GM23338 (cell line): ENCODE measurements at regions not wholly inside any gene's neighbourhood (a gene's known extent, or its start where the extent isn't known, plus 50 kb on each side); places are given as distances from the start of the nearest gene placed in this dataset.

Experiments used
- ATAC-seq: fragments of 200-7000 bp; cut with Tn5 transposase; 3 replicates; pipeline ENCODE4 v1.9.1; 2020
- DNase-seq: peaks from one replicate; pipeline ENCODE4 v3.0.0-alpha.2; 2015; ENCODE audit warnings: low spot score
- H2AFZ ChIP-seq: fragments of 200-600 bp; sonication (generic); 2 replicates; pipeline ENCODE4 v1.8.0; 2016; ENCODE audit warnings: antibody characterized with exemption, mild to moderate bottlenecking, moderate library complexity
- H3F3A ChIP-seq: fragments of 200-600 bp; sonication (generic); replicated peaks from 2 replicates; pipeline ENCODE4 v1.8.0; 2017; ENCODE audit warnings: antibody characterized with exemption, mixed run types, low read depth
- H3K27ac ChIP-seq: fragments of 200-600 bp; sonication (generic); 2 replicates; pipeline ENCODE4 v1.6.1; 2016; ENCODE audit warnings: low read depth
- H3K27me3 ChIP-seq: fragments of 200-600 bp; sonication (generic); 2 replicates; pipeline ENCODE4 v1.8.0; 2016; ENCODE audit warnings: mild to moderate bottlenecking, mixed run types, moderate library complexity; ENCODE audit not compliant: insufficient read depth
- H3K36me3 ChIP-seq: fragments of 200-600 bp; sonication (generic); 2 replicates; pipeline ENCODE4 v1.8.0; 2016; ENCODE audit warnings: mild to moderate bottlenecking; ENCODE audit not compliant: insufficient read depth
- H3K4me1 ChIP-seq: fragments of 200-600 bp; sonication (generic); 2 replicates; pipeline ENCODE4 v1.8.0; 2016; ENCODE audit warnings: mild to moderate bottlenecking, moderate library complexity; ENCODE audit not compliant: insufficient read depth
- H3K4me2 ChIP-seq: fragments of 200-600 bp; sonication (generic); 2 replicates; pipeline ENCODE4 v1.7.1; 2017; ENCODE audit warnings: mixed run types
- H3K4me3 ChIP-seq: fragments of 200-600 bp; sonication (generic); 2 replicates; pipeline ENCODE4 v1.6.1; 2016; ENCODE audit warnings: mixed run types
- H3K79me2 ChIP-seq: fragments of 200-600 bp; sonication (generic); replicated peaks from 2 replicates; pipeline ENCODE4 v1.8.0; 2017; ENCODE audit warnings: mild to moderate bottlenecking; ENCODE audit not compliant: insufficient read depth
- H3K9me2 ChIP-seq: fragments of 200-600 bp; sonication (generic); 2 replicates; pipeline ENCODE4 v1.8.0; 2017; ENCODE audit not compliant: insufficient read depth
- H4K20me1 ChIP-seq: fragments of 200-600 bp; sonication (generic); replicated peaks from 2 replicates; pipeline ENCODE4 v1.8.0; 2017; ENCODE audit warnings: mild to moderate bottlenecking; ENCODE audit not compliant: insufficient read depth
- H3K27ac Mint-ChIP-seq: 2 replicates; pipeline ENCODE4 v1.8.0; 2020; ENCODE audit warnings: inconsistent platforms, mild to moderate bottlenecking, moderate library complexity, mixed read lengths
- H3K27me3 Mint-ChIP-seq: 3 replicates; pipeline ENCODE4 v1.8.0; 2022; ENCODE audit warnings: low read depth, mild to moderate bottlenecking, moderate library complexity, mixed read lengths, inconsistent platforms; ENCODE audit not compliant: insufficient read depth, poor library complexity
- H3K36me3 Mint-ChIP-seq: 3 replicates; pipeline ENCODE4 v1.8.0; 2021; ENCODE audit warnings: low read depth, mild to moderate bottlenecking, inconsistent platforms, moderate library complexity, mixed read lengths
- H3K4me1 Mint-ChIP-seq: 3 replicates; pipeline ENCODE4 v1.8.0; 2020; ENCODE audit warnings: mild to moderate bottlenecking, inconsistent platforms, mixed read lengths
- H3K4me3 Mint-ChIP-seq: 3 replicates; pipeline ENCODE4 v1.8.0; 2021; ENCODE audit warnings: moderate library complexity, mild to moderate bottlenecking, inconsistent platforms, mixed read lengths
- H3K9me3 Mint-ChIP-seq: 3 replicates; pipeline ENCODE4 v1.8.0; 2020; ENCODE audit warnings: moderate library complexity, mild to moderate bottlenecking, inconsistent platforms, mixed read lengths
- CREB1 ChIP-seq: fragments of 250-450 bp; sonication (Bioruptor Pico); IDR thresholded peaks from 2 replicates; pipeline ENCODE4 v1.5.0; 2020; ENCODE audit warnings: low read depth, mild to moderate bottlenecking, moderate library complexity
- ETS1 ChIP-seq: IDR thresholded peaks from 2 replicates; pipeline ENCODE4 v1.6.1; 2016; ENCODE audit warnings: antibody characterized with exemption
- EZH2 ChIP-seq: fragments of 200-600 bp; sonication (generic); IDR thresholded peaks from one replicate; pipeline ENCODE4 v1.8.0; 2017; ENCODE audit warnings: antibody characterized with exemption, mild to moderate bottlenecking, low read depth; ENCODE audit not compliant: unreplicated experiment
- EZH2phosphoT487 ChIP-seq: fragments of 200-600 bp; sonication (generic); IDR thresholded peaks from one replicate; pipeline ENCODE4 v1.8.1; 2018; ENCODE audit warnings: antibody characterized with exemption; ENCODE audit not compliant: unreplicated experiment
- JUNB ChIP-seq: IDR thresholded peaks from one replicate; pipeline ENCODE4 v1.6.1; 2016; ENCODE audit warnings: antibody characterized with exemption; ENCODE audit not compliant: unreplicated experiment
- NANOG ChIP-seq: IDR thresholded peaks from 2 replicates; pipeline ENCODE4 v1.6.1; 2016; ENCODE audit warnings: antibody characterized with exemption, borderline replicate concordance
- POLR2AphosphoS5 ChIP-seq: IDR thresholded peaks from 2 replicates; pipeline ENCODE4 v1.6.1; 2016; ENCODE audit warnings: antibody characterized with exemption, low read depth
- STAT1 ChIP-seq: IDR thresholded peaks from one replicate; pipeline ENCODE4 v1.6.1; 2016; ENCODE audit warnings: antibody characterized with exemption; ENCODE audit not compliant: unreplicated experiment
- ZNF114 ChIP-seq: fragments of 250-450 bp; sonication (Bioruptor Pico); IDR thresholded peaks from 2 replicates; pipeline ENCODE4 v1.5.0; 2020; ENCODE audit warnings: mild to moderate bottlenecking, moderate library complexity
- ZNF331 ChIP-seq: fragments of 250-450 bp; sonication (Bioruptor Pico); IDR thresholded peaks from 2 replicates; pipeline ENCODE4 v1.5.0; 2020; ENCODE audit warnings: low read depth, mild to moderate bottlenecking, moderate library complexity
- TF ChIP-seq, protein P1 (sequence below), 2 experiments: fragments of 200-600 bp in 1 of 2; sonication (generic) in 1 of 2; conservative IDR thresholded peaks; 2 replicates each; pipeline versions ENCODE4 v1.5.1 to v1.6.1; 2016 to 2017; ENCODE audit warnings: antibody characterized with exemption in 2 of 2, low read depth in 2 of 2, mild to moderate bottlenecking in 2 of 2, moderate library complexity in 1 of 2
- TF ChIP-seq, protein P2 (sequence below): fragments of 250-450 bp; sonication (Bioruptor Pico); IDR thresholded peaks from 2 replicates; pipeline ENCODE4 v1.5.0; 2020; ENCODE audit warnings: mild to moderate bottlenecking, moderate library complexity
- TF ChIP-seq, protein P3 (sequence below): IDR thresholded peaks from one replicate; pipeline ENCODE4 v1.6.1; 2018; ENCODE audit warnings: antibody characterized with exemption; ENCODE audit not compliant: unreplicated experiment

DNA sequence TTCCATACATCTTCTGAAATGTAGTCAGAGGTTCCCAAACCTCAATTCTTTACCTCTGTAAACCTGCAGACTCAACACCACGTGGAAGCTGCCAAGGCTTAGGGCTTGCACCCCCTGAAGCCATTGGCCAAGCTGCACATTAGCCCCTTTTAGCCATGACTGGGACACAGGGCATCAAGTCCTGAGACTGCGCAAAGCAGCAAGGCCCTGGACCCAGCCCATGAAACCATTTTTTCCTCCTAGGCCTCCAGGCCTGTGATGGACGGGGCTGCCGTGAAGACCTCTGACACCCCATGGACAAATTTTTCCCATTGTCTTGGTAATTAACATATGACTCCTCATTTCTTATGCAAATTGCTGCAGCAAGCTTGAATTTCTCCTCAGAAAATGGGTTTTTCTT lies 727.8 kb downstream of the C6orf118 start:
- H3K4me1 Mint-ChIP-seq, result no peaks in the 10 kb centered on the region
- no peak overlapping the region for H3K4me3 Mint-ChIP-seq
- peaks cover 18% of the 10 kb centered on the region; the same call in 1 of the 2 replicates for H3K9me2 ChIP-seq

More for the DNA sequence above, 727.8 kb downstream of the C6orf118 start:
- no peak overlapping the region for H2AFZ ChIP-seq
- H3K4me1 ChIP-seq, result no peaks in the 10 kb centered on the region
- DNase-seq (no peak), ATAC-seq (no peak)
- H3F3A ChIP-seq, result no peaks in the 10 kb centered on the region
- H3K4me2 ChIP-seq, result no peak overlapping the region
- Mint-ChIP-seq H3K27ac (no peak overlapping the region), H3K9me3 (peaks cover 23% of the 10 kb centered on the region; the same call in 2 of the 3 replicates), H3K36me3 (peaks cover 26% of the 10 kb centered on the region; the same call in 2 of the 3 replicates), H3K27me3 (peaks cover 3% of the 10 kb centered on the region)
- no peaks in the 10 kb centered on the region for H3K36me3 ChIP-seq
- H3K4me3 ChIP-seq, result no peak overlapping the region
- no peaks in the 10 kb centered on the region for H3K27me3 ChIP-seq
- H4K20me1 ChIP-seq, result no peaks in the 10 kb centered on the region
- TF ChIP-seq CREB1 (no peak), ZNF114 (CRISPR knock-in tag) (no peak), POLR2AphosphoS5 (no peak), ETS1 (no peak), JUNB (no peak), EZH2 (no peak), EZH2phosphoT487 (no peak), STAT1 (no peak), NANOG (no peak), ZNF331 (CRISPR knock-in tag) (no peak)
- TF ChIP-seq, protein P1, sequence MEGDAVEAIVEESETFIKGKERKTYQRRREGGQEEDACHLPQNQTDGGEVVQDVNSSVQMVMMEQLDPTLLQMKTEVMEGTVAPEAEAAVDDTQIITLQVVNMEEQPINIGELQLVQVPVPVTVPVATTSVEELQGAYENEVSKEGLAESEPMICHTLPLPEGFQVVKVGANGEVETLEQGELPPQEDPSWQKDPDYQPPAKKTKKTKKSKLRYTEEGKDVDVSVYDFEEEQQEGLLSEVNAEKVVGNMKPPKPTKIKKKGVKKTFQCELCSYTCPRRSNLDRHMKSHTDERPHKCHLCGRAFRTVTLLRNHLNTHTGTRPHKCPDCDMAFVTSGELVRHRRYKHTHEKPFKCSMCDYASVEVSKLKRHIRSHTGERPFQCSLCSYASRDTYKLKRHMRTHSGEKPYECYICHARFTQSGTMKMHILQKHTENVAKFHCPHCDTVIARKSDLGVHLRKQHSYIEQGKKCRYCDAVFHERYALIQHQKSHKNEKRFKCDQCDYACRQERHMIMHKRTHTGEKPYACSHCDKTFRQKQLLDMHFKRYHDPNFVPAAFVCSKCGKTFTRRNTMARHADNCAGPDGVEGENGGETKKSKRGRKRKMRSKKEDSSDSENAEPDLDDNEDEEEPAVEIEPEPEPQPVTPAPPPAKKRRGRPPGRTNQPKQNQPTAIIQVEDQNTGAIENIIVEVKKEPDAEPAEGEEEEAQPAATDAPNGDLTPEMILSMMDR (conservative IDR thresholded peaks at IDR 0.05; ENCODE audit: low read depth in 2 of 2), result no peak
- TF ChIP-seq, protein P2, sequence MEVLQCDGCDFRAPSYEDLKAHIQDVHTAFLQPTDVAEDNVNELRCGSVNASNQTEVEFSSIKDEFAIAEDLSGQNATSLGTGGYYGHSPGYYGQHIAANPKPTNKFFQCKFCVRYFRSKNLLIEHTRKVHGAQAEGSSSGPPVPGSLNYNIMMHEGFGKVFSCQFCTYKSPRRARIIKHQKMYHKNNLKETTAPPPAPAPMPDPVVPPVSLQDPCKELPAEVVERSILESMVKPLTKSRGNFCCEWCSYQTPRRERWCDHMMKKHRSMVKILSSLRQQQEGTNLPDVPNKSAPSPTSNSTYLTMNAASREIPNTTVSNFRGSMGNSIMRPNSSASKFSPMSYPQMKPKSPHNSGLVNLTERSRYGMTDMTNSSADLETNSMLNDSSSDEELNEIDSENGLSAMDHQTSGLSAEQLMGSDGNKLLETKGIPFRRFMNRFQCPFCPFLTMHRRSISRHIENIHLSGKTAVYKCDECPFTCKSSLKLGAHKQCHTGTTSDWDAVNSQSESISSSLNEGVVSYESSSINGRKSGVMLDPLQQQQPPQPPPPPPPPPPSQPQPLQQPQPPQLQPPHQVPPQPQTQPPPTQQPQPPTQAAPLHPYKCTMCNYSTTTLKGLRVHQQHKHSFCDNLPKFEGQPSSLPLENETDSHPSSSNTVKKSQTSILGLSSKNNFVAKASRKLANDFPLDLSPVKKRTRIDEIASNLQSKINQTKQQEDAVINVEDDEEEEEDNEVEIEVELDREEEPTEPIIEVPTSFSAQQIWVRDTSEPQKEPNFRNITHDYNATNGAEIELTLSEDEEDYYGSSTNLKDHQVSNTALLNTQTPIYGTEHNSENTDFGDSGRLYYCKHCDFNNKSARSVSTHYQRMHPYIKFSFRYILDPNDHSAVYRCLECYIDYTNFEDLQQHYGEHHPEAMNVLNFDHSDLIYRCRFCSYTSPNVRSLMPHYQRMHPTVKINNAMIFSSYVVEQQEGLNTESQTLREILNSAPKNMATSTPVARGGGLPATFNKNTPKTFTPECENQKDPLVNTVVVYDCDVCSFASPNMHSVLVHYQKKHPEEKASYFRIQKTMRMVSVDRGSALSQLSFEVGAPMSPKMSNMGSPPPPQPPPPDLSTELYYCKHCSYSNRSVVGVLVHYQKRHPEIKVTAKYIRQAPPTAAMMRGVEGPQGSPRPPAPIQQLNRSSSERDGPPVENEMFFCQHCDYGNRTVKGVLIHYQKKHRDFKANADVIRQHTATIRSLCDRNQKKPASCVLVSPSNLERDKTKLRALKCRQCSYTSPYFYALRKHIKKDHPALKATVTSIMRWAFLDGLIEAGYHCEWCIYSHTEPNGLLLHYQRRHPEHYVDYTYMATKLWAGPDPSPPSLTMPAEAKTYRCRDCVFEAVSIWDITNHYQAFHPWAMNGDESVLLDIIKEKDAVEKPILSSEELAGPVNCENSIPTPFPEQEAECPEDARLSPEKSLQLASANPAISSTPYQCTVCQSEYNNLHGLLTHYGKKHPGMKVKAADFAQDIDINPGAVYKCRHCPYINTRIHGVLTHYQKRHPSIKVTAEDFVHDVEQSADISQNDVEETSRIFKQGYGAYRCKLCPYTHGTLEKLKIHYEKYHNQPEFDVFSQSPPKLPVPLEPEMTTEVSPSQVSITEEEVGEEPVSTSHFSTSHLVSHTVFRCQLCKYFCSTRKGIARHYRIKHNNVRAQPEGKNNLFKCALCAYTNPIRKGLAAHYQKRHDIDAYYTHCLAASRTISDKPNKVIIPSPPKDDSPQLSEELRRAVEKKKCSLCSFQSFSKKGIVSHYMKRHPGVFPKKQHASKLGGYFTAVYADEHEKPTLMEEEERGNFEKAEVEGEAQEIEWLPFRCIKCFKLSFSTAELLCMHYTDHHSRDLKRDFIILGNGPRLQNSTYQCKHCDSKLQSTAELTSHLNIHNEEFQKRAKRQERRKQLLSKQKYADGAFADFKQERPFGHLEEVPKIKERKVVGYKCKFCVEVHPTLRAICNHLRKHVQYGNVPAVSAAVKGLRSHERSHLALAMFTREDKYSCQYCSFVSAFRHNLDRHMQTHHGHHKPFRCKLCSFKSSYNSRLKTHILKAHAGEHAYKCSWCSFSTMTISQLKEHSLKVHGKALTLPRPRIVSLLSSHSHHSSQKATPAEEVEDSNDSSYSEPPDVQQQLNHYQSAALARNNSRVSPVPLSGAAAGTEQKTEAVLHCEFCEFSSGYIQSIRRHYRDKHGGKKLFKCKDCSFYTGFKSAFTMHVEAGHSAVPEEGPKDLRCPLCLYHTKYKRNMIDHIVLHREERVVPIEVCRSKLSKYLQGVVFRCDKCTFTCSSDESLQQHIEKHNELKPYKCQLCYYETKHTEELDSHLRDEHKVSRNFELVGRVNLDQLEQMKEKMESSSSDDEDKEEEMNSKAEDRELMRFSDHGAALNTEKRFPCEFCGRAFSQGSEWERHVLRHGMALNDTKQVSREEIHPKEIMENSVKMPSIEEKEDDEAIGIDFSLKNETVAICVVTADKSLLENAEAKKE, result no peak
- TF ChIP-seq, protein P3, sequence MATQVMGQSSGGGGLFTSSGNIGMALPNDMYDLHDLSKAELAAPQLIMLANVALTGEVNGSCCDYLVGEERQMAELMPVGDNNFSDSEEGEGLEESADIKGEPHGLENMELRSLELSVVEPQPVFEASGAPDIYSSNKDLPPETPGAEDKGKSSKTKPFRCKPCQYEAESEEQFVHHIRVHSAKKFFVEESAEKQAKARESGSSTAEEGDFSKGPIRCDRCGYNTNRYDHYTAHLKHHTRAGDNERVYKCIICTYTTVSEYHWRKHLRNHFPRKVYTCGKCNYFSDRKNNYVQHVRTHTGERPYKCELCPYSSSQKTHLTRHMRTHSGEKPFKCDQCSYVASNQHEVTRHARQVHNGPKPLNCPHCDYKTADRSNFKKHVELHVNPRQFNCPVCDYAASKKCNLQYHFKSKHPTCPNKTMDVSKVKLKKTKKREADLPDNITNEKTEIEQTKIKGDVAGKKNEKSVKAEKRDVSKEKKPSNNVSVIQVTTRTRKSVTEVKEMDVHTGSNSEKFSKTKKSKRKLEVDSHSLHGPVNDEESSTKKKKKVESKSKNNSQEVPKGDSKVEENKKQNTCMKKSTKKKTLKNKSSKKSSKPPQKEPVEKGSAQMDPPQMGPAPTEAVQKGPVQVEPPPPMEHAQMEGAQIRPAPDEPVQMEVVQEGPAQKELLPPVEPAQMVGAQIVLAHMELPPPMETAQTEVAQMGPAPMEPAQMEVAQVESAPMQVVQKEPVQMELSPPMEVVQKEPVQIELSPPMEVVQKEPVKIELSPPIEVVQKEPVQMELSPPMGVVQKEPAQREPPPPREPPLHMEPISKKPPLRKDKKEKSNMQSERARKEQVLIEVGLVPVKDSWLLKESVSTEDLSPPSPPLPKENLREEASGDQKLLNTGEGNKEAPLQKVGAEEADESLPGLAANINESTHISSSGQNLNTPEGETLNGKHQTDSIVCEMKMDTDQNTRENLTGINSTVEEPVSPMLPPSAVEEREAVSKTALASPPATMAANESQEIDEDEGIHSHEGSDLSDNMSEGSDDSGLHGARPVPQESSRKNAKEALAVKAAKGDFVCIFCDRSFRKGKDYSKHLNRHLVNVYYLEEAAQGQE, result no peak
- H3K79me2 ChIP-seq, result no peaks in the 10 kb centered on the region
- no peak overlapping the region for H3K27ac ChIP-seq
